PC-9 (cell line): ENCODE measurements at regions not wholly inside any gene's neighbourhood (a gene's known extent, or its start where the extent isn't known, plus 50 kb on each side); places are given as distances from the start of the nearest gene placed in this dataset.

Source experiments
- BruUV-seq: library from RNA; stranded (reverse); fragments of 400-500 nt; replicated peaks from 2 replicates; lab custom pipeline; 2021; lab: Mats Ljungman, UMichigan
- CTCF ChIA-PET: fragments of 300-600 bp; sonication (Branson Sonifier 250); formaldehyde crosslinking; loops from one replicate; lab custom pipeline; 2022; ENCODE audit warnings: antibody characterized with exemption; lab: Charles Lee
- POLR2A ChIA-PET: fragments of 300-600 bp; sonication (Branson Sonifier 250); formaldehyde crosslinking; loops from one replicate; lab custom pipeline; 2022; ENCODE audit warnings: antibody characterized with exemption; ENCODE audit not compliant: unreplicated experiment; lab: Charles Lee
- DNase-seq, 2 experiments: peaks; one replicate each; pipeline versions ENCODE4 v3.0.0 to v3.0.0-alpha.2; 2015 to 2022; ENCODE audit warnings: mixed read lengths in 1 of 2
- H2AFZ ChIP-seq: fragments of 200-600 bp; sonication (generic); 2 replicates; pipeline ENCODE4 v1.8.1; 2017; ENCODE audit warnings: antibody characterized with exemption
- H3F3A ChIP-seq: fragments of 200-600 bp; sonication (generic); 2 replicates; pipeline ENCODE4 v1.8.1; 2017; ENCODE audit warnings: antibody characterized with exemption, mild to moderate bottlenecking, low read depth; ENCODE audit not compliant: insufficient read depth
- H3K27ac ChIP-seq: fragments of 200-600 bp; sonication (generic); 2 replicates; pipeline ENCODE4 v1.6.1; 2016; ENCODE audit warnings: mixed run types
- H3K27me3 ChIP-seq: fragments of 200-600 bp; sonication (generic); 2 replicates; pipeline ENCODE4 v1.6.1; 2016; ENCODE audit warnings: low read depth, mixed run types; ENCODE audit not compliant: insufficient read depth
- H3K36me3 ChIP-seq: fragments of 200-600 bp; sonication (generic); 2 replicates; pipeline ENCODE4 v1.6.1; 2016; ENCODE audit warnings: low read depth, mixed run types
- H3K4me1 ChIP-seq: fragments of 200-600 bp; sonication (generic); replicated peaks from 2 replicates; pipeline ENCODE4 v1.6.1; 2016; ENCODE audit warnings: mixed run types; ENCODE audit not compliant: insufficient read depth
- H3K4me2 ChIP-seq: fragments of 200-600 bp; sonication (generic); 2 replicates; pipeline ENCODE4 v1.6.1; 2017; ENCODE audit warnings: mixed run types
- H3K4me3 ChIP-seq: fragments of 200-600 bp; sonication (generic); 2 replicates; pipeline ENCODE4 v1.6.1; 2016; ENCODE audit warnings: mixed run types
- H3K79me2 ChIP-seq: fragments of 200-600 bp; sonication (generic); 2 replicates; pipeline ENCODE4 v1.6.1; 2017; ENCODE audit warnings: low read depth, mixed run types
- H3K9me2 ChIP-seq: fragments of 200-600 bp; sonication (generic); 2 replicates; pipeline ENCODE4 v1.8.1; 2017; ENCODE audit warnings: mild to moderate bottlenecking; ENCODE audit not compliant: insufficient read depth
- H3K9me3 ChIP-seq: fragments of 200-600 bp; sonication (generic); 2 replicates; pipeline ENCODE4 v1.8.1; 2016; ENCODE audit warnings: low read depth; ENCODE audit not compliant: insufficient read depth
- H4K20me1 ChIP-seq: fragments of 200-600 bp; sonication (generic); 2 replicates; pipeline ENCODE4 v1.8.1; 2017; ENCODE audit not compliant: insufficient read depth
- EZH2 ChIP-seq: fragments of 200-600 bp; sonication (generic); IDR thresholded peaks from 2 replicates; pipeline ENCODE4 v1.8.0; 2017; ENCODE audit warnings: antibody characterized with exemption, low read depth
- intact Hi-C: fragments of 100-400 bp; cut with micrococcal nuclease; formaldehyde crosslinking; loops from one replicate; pipeline ENCODE4 v1.10.0; 2022; ENCODE audit not compliant: unreplicated experiment
- TF ChIP-seq, protein P1 (sequence below): fragments of 200-600 bp; sonication (generic); conservative IDR thresholded peaks from 2 replicates; pipeline ENCODE4 v1.6.1; 2017; ENCODE audit warnings: mixed run types, antibody characterized with exemption, mild to moderate bottlenecking, moderate library complexity

- no peaks in the 10 kb centered on the region for H3K9me2 ChIP-seq
- H3K27ac ChIP-seq: no peak overlapping the region
- H2AFZ ChIP-seq: no peak overlapping the region
- no peaks in the 10 kb centered on the region for H3K36me3 ChIP-seq
- no peaks in the 10 kb centered on the region for H3K9me3 ChIP-seq
- H3K79me2 ChIP-seq: no peaks in the 10 kb centered on the region
- H3K27me3 ChIP-seq: no peaks in the 10 kb centered on the region
- POLR2A ChIA-PET: no interaction called here
- no peaks in the 10 kb centered on the region for H3F3A ChIP-seq
- H3K4me3 ChIP-seq: no peak overlapping the region
- no peaks in the 10 kb centered on the region for H4K20me1 ChIP-seq
- no peak for TF ChIP-seq EZH2
- TF ChIP-seq, protein P1, sequence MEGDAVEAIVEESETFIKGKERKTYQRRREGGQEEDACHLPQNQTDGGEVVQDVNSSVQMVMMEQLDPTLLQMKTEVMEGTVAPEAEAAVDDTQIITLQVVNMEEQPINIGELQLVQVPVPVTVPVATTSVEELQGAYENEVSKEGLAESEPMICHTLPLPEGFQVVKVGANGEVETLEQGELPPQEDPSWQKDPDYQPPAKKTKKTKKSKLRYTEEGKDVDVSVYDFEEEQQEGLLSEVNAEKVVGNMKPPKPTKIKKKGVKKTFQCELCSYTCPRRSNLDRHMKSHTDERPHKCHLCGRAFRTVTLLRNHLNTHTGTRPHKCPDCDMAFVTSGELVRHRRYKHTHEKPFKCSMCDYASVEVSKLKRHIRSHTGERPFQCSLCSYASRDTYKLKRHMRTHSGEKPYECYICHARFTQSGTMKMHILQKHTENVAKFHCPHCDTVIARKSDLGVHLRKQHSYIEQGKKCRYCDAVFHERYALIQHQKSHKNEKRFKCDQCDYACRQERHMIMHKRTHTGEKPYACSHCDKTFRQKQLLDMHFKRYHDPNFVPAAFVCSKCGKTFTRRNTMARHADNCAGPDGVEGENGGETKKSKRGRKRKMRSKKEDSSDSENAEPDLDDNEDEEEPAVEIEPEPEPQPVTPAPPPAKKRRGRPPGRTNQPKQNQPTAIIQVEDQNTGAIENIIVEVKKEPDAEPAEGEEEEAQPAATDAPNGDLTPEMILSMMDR: no peak
- DNase-seq: no peak
- no TSS peak for BruUV-seq
- intact Hi-C loops: loop anchor here (5.0 kb wide), 2 partner anchors 283 to 432 kb away; partner anchors contain the start of gene NUAK1
- peaks cover 17% of the 10 kb centered on the region for H3K4me1 ChIP-seq
- CTCF ChIA-PET: interaction anchor here (0.7 kb wide), 1 partner anchor 157 kb away, joined by 3 read pairs; no protein-coding TSS in a partner anchor
- H3K4me2 ChIP-seq: no peak overlapping the region
Observed at GRCh38 chr12:105705235-105705634, 374.7 kb downstream of the C12orf75 start.

DNA sequence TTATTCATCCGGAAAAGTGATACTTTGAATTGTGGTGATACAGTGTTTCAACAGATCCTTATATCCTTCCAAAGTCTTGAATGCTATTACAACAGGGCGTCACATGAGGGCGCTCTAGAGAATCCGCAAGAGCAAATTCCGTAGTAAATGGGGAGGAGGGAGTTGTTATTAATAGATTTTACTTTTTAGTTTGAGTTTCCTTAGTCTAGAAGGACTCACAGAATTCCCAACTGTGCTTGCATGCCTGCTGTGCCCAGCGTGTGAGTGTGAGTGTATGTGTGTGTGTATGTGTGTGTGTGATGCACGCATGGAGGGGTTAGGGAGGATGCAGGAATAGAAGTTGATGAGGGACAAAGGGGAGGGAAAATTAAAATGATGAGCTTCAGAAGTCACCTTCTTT, 375.3 kb downstream of the C12orf75 start:
- Histone ChIP-seq H3K9me2 (no peaks in the 10 kb centered on the region), H2AFZ (no peak overlapping the region), H3F3A (no peaks in the 10 kb centered on the region), H3K4me2 (no peak overlapping the region; the same call in 1 of the 2 replicates), H3K27ac (no peak overlapping the region), H3K36me3 (no peaks in the 10 kb centered on the region), H3K9me3 (no peaks in the 10 kb centered on the region), H3K79me2 (no peaks in the 10 kb centered on the region), H3K27me3 (no peaks in the 10 kb centered on the region), H3K4me3 (no peak overlapping the region), H3K4me1 (peaks cover 17% of the 10 kb centered on the region), H4K20me1 (no peaks in the 10 kb centered on the region)
- ChIA-PET POLR2A (no interaction called here), CTCF (no interaction called here)
- no TSS peak for BruUV-seq
- intact Hi-C loops: loop anchor here (5.0 kb wide), 2 partner anchors 283 to 432 kb away; partner anchors contain the start of gene NUAK1
- peak in 1 of 2 experiments; percentile 4 for DNase-seq
- no peak for TF ChIP-seq EZH2
- TF ChIP-seq, protein P1: peak; percentile 78

- Histone ChIP-seq H3K36me3 (no peaks in the 10 kb centered on the region), H3K4me2 (no peak overlapping the region; the same call in 1 of the 2 replicates), H3K4me3 (no peak overlapping the region), H3K79me2 (no peaks in the 10 kb centered on the region), H2AFZ (no peak overlapping the region), H3F3A (no peaks in the 10 kb centered on the region), H3K9me2 (no peaks in the 10 kb centered on the region), H3K4me1 (peaks cover 17% of the 10 kb centered on the region), H3K27me3 (no peaks in the 10 kb centered on the region), H3K9me3 (no peaks in the 10 kb centered on the region; the same call in 1 of the 2 replicates), H3K27ac (no peak overlapping the region), H4K20me1 (no peaks in the 10 kb centered on the region)
- DNase-seq: peak; percentile 15 to 64
- intact Hi-C loops: loop anchor here (5.0 kb wide), 2 partner anchors 284 to 431 kb away; partner anchors contain the start of gene NUAK1
- TF ChIP-seq, protein P1: no peak
- TF ChIP-seq EZH2: no peak
- no TSS peak for BruUV-seq
- POLR2A ChIA-PET: no interaction called here
- CTCF ChIA-PET: no interaction called here
Observed at GRCh38 chr12:105706321-105706972, 376.0 kb downstream of the C12orf75 start.
